H1 (cell line): ENCODE measurements at regions not wholly inside any gene's neighbourhood (a gene's known extent, or its start where the extent isn't known, plus 50 kb on each side); places are given as distances from the start of the nearest gene placed in this dataset.

Source experiments
- CTCF ChIA-PET: fragments of 300-600 bp; sonication (Branson Sonifier 250); formaldehyde crosslinking; loops from one replicate; lab custom pipeline; 2021; ENCODE audit not compliant: partially characterized antibody; lab: Charles Lee
- POLR2A ChIA-PET: fragments of 300-600 bp; sonication (Branson Sonifier 250); formaldehyde crosslinking; loops from one replicate; lab custom pipeline; 2021; ENCODE audit warnings: inconsistent platforms; ENCODE audit not compliant: partially characterized antibody; lab: Charles Lee
- DNase-seq, 2 experiments: peaks; one replicate each; pipeline versions ENCODE4 v3.0.0 to v3.0.0-alpha.2; 2010 to 2022; ENCODE audit warnings: low spot score in 2 of 2, low read depth in 1 of 2, mixed read lengths in 1 of 2
- FAIRE-seq: peaks from 2 replicates; lab custom pipeline; 2011; peaks lifted over from hg19 to GRCh38; lab: Jason Lieb, UNC
- H2AFZ ChIP-seq: 2 replicates; pipeline ENCODE4 v1.8.1; 2012; ENCODE audit warnings: low read length, inconsistent platforms
- H2AK5ac ChIP-seq: 2 replicates; pipeline ENCODE4 v1.6.1; 2013; ENCODE audit warnings: low read depth, low read length
- H2BK120ac ChIP-seq: replicated peaks from 2 replicates; pipeline ENCODE3; 2013; ENCODE audit warnings: low read depth, low read length, inconsistent platforms
- H2BK12ac ChIP-seq: 2 replicates; pipeline ENCODE4 v1.6.1; 2013; ENCODE audit warnings: low read depth, low read length
- H2BK15ac ChIP-seq: 2 replicates; pipeline ENCODE4 v1.6.1; 2013; ENCODE audit warnings: low read length
- H2BK20ac ChIP-seq: 2 replicates; pipeline ENCODE4 v1.6.1; 2013; ENCODE audit warnings: low read length
- H2BK5ac ChIP-seq: 2 replicates; pipeline ENCODE4 v1.6.1; 2013; ENCODE audit warnings: low read depth, low read length
- H3K14ac ChIP-seq: 2 replicates; pipeline ENCODE4 v1.6.1; 2013; ENCODE audit warnings: inconsistent platforms; ENCODE audit not compliant: insufficient read length
- H3K18ac ChIP-seq: 2 replicates; pipeline ENCODE4 v1.6.1; 2013; ENCODE audit warnings: low read length; ENCODE audit errors: extremely low read depth
- H3K23ac ChIP-seq: 2 replicates; pipeline ENCODE4 v1.6.1; 2013; ENCODE audit warnings: inconsistent platforms; ENCODE audit not compliant: insufficient read length
- H3K23me2 ChIP-seq: 2 replicates; pipeline ENCODE4 v1.6.1; 2013; ENCODE audit warnings: low read depth, low read length
- H3K27ac ChIP-seq: 2 replicates; pipeline ENCODE4 v1.6.1; 2011; ENCODE audit warnings: low read depth, low read length, inconsistent platforms
- H3K27me3 ChIP-seq, 4 experiments: replicated peaks in 1 of 4; 1 replicate in 1 of 4; 2 replicates in 3 of 4; pipeline versions ENCODE4 v1.6.1 to v1.8.1; 2011 to 2013; ENCODE audit warnings: low read length in 3 of 4, mild to moderate bottlenecking in 3 of 4, inconsistent platforms in 2 of 4, mixed read lengths in 2 of 4, moderate library complexity in 1 of 4; ENCODE audit not compliant: control insufficient read depth in 3 of 4, insufficient read depth in 3 of 4; ENCODE audit errors: extremely low read depth in 1 of 4
- H3K36me3 ChIP-seq, 4 experiments: 2 replicates each; pipeline versions ENCODE4 v1.6.1 to v1.8.1; 2011 to 2013; ENCODE audit warnings: mild to moderate bottlenecking in 4 of 4, low read length in 3 of 4, moderate library complexity in 2 of 4, control low read depth in 1 of 4, inconsistent platforms in 1 of 4; ENCODE audit not compliant: insufficient read depth in 4 of 4, control insufficient read depth in 2 of 4
- H3K4ac ChIP-seq: replicated peaks from 2 replicates; pipeline ENCODE3; 2013; ENCODE audit warnings: low read length, low read depth, mixed read lengths, inconsistent platforms; ENCODE audit not compliant: insufficient read length
- H3K4me1 ChIP-seq, 4 experiments: replicated peaks in 1 of 4; 1 replicate in 1 of 4; 2 replicates in 3 of 4; pipeline versions ENCODE4 v1.6.1 to v1.8.1; 2011 to 2013; ENCODE audit warnings: low read length in 3 of 4, inconsistent platforms in 2 of 4, mixed read lengths in 1 of 4; ENCODE audit not compliant: insufficient read depth in 4 of 4, control insufficient read depth in 3 of 4
- H3K4me2 ChIP-seq, 2 experiments: 2 replicates each; pipeline versions ENCODE4 v1.6.1 to v1.8.1; 2011 to 2013; ENCODE audit warnings: low read depth in 2 of 2, low read length in 2 of 2, control low read depth in 1 of 2, inconsistent platforms in 1 of 2, mild to moderate bottlenecking in 1 of 2; ENCODE audit not compliant: insufficient read depth in 1 of 2
- H3K4me3 ChIP-seq, 4 experiments: fragments of 200-600, 300-600 bp in 1 of 4; sonication (generic), shearing (Covaris generic), sonication (Bioruptor Twin) in 1 of 4; 2 replicates each; pipeline versions ENCODE4 v1.5.1 to v1.8.1; 2011 to 2016; ENCODE audit warnings: low read length in 4 of 4, low read depth in 3 of 4, control low read depth in 2 of 4, inconsistent platforms in 2 of 4, mild to moderate bottlenecking in 2 of 4, mixed read lengths in 1 of 4, moderate library complexity in 1 of 4; ENCODE audit not compliant: insufficient read depth in 2 of 4; ENCODE audit errors: extremely low read depth in 1 of 4
- H3K56ac ChIP-seq: replicated peaks from 2 replicates; pipeline ENCODE3; 2013; ENCODE audit warnings: low read depth, mild to moderate bottlenecking, mixed read lengths, low read length, inconsistent platforms; ENCODE audit not compliant: insufficient read length
- H3K79me1 ChIP-seq: 2 replicates; pipeline ENCODE4 v1.6.1; 2013; ENCODE audit warnings: low read depth, low read length, control low read depth
- H3K79me2 ChIP-seq, 2 experiments: 2 replicates each; pipeline versions ENCODE4 v1.6.1 to v1.8.1; 2012 to 2013; ENCODE audit warnings: low read length in 2 of 2, mild to moderate bottlenecking in 2 of 2, inconsistent platforms in 1 of 2; ENCODE audit not compliant: insufficient read depth in 2 of 2, control insufficient read depth in 1 of 2
- H3K9ac ChIP-seq, 4 experiments: replicated peaks in 1 of 4; 1 replicate in 1 of 4; 2 replicates in 3 of 4; pipeline versions ENCODE4 v1.6.1 to v1.8.1; 2011 to 2013; ENCODE audit warnings: low read depth in 3 of 4, low read length in 3 of 4, control low read depth in 2 of 4, mild to moderate bottlenecking in 2 of 4, moderate library complexity in 2 of 4, inconsistent platforms in 1 of 4; ENCODE audit errors: extremely low read depth in 1 of 4
- H3K9me3 ChIP-seq, 2 experiments: 2 replicates each; pipeline versions ENCODE4 v1.6.1 to v1.8.1; 2012 to 2013; ENCODE audit warnings: mild to moderate bottlenecking in 2 of 2, moderate library complexity in 2 of 2, control low read depth in 1 of 2, inconsistent platforms in 1 of 2, low read depth in 1 of 2, low read length in 1 of 2, mixed read lengths in 1 of 2; ENCODE audit not compliant: insufficient read depth in 2 of 2
- H4K20me1 ChIP-seq, 2 experiments: replicated peaks in 1 of 2; 2 replicates each; pipeline versions ENCODE3 to v1.8.1; 2011 to 2013; ENCODE audit warnings: inconsistent platforms in 2 of 2, low read length in 2 of 2, mild to moderate bottlenecking in 1 of 2; ENCODE audit not compliant: insufficient read depth in 2 of 2, control insufficient read depth in 1 of 2
- H4K5ac ChIP-seq: 2 replicates; pipeline ENCODE4 v1.6.1; 2013; ENCODE audit warnings: low read length, low read depth, mixed read lengths, inconsistent platforms; ENCODE audit not compliant: insufficient read length
- H4K8ac ChIP-seq: 2 replicates; pipeline ENCODE4 v1.8.0; 2013; ENCODE audit warnings: mild to moderate bottlenecking, moderate library complexity, low read length, inconsistent platforms; ENCODE audit not compliant: insufficient read depth; ENCODE audit errors: extremely low read depth
- H4K91ac ChIP-seq: replicated peaks from 2 replicates; pipeline ENCODE3; 2013; ENCODE audit warnings: low read length, mixed read lengths, inconsistent platforms; ENCODE audit not compliant: insufficient read length
- HDAC2 ChIP-seq, 2 experiments: fragments of 300-600 bp in 1 of 2; sonication (generic) in 1 of 2; IDR thresholded peaks; 2 replicates each; pipeline ENCODE4 v1.6.1; 2011 to 2012; ENCODE audit warnings: low read depth in 2 of 2, low read length in 2 of 2, mild to moderate bottlenecking in 2 of 2, moderate library complexity in 2 of 2, borderline replicate concordance in 1 of 2, inconsistent platforms in 1 of 2
- WGBS, 2 experiments: shearing (Covaris generic) in 1 of 2; methylation state at CpG; one replicate each; pipeline versions ENCODE4 v1.1.6 to v1.1.7; 2013 to 2015; ENCODE audit warnings: low lambda C conversion rate in 2 of 2, mixed read lengths in 2 of 2, inconsistent platforms in 1 of 2, low coverage in 1 of 2, missing lambda C conversion rate in 1 of 2; ENCODE audit not compliant: insufficient replicate concordance in 2 of 2, insufficient coverage in 1 of 2, insufficient read length in 1 of 2; ENCODE audit errors: extremely low coverage in 1 of 2, missing lambda C conversion rate in 1 of 2; 5-methylcytosine and 5-hydroxymethylcytosine counted together

DNA sequence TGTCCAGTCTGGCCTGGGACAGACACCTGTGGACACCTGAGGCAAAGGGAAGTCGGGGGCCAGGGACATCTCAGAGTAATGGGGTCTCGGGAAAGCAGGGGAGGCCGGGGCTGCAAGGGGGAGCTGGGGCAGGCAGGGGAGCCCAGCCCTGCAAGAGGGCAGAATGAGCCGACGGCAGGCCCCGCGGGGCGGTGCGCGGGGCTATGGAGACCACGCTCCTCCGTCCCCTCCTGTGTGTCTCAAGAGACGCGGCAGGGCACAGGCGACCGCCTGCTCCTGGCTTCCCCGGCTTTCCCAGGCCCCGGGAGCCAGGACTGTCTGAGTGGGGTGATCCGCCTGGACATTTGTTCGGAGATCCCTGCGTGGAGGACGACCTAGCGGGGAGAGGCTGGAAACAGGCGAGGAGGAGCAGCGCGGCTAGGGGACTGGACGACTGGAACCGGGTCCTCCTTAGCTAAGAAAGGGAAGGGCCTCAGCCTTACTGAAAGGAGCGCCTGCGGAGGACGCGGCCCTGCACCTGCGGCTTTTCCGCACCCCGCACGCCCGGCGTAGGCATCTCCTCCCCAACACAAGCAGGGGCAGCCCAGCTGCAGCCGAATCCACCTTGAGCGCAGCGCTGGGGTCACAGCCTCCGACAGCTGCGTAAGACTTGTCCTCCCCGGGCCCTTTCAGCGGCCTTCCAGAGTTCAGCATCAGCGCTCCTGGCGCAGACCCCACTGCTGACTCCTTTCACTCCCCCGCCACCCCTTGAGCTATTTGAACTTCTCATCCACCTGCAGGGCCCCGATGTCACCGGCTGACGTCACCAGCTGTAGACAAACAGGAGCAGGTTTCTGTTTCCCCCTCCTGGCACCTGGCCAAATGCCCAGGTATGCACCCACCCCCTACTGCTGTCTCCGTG is 176.4 kb downstream of the ZNF248 start:
- Histone ChIP-seq H3K56ac (no peak overlapping the region), H3K36me3 (no peaks in the 10 kb centered on the region), H3K23ac (no peak overlapping the region), H3K27me3 (no peaks in the 10 kb centered on the region), H3K79me2 (no peaks in the 10 kb centered on the region), H3K9me3 (peaks cover 73 to 85% of the 10 kb centered on the region in 2 experiments), H3K9ac (no peak overlapping the region), H4K20me1 (no peaks in the 10 kb centered on the region), H3K4ac (no peak overlapping the region), H2AK5ac (no peak overlapping the region), H3K79me1 (no peaks in the 10 kb centered on the region), H3K14ac (no peak overlapping the region), H3K18ac (no peak overlapping the region), H3K4me2 (no peak overlapping the region), H2BK20ac (no peak overlapping the region), H2BK120ac (no peak overlapping the region), H3K4me1 (no peaks in the 10 kb centered on the region), H2BK5ac (no peak overlapping the region), H4K91ac (no peak overlapping the region), H2BK12ac (no peak overlapping the region), H3K4me3 (no peak overlapping the region), H4K8ac (no peak overlapping the region), H3K27ac (no peak overlapping the region), H4K5ac (no peak overlapping the region), H2AFZ (no peak overlapping the region), H3K23me2 (no peaks in the 10 kb centered on the region), H2BK15ac (no peak overlapping the region)
- DNase-seq (no peak), FAIRE-seq (no peak)
- ChIA-PET CTCF (no interaction called here), POLR2A (no interaction called here)
- 98% methylated on average over 20 of the region's 52 CpGs; no CpG with 5 or more reads in 1 of the 2 experiments for WGBS, 2 experiments
- TF ChIP-seq HDAC2 (IDR thresholded peaks at IDR 0.05; ENCODE audit: borderline replicate concordance in 1 of 2, low read depth in 2 of 2, low read length in 2 of 2) = no peak
